Testis (tissue), 2 donors: ENCODE measurements at regions not wholly inside any gene's neighbourhood (a gene's known extent, or its start where the extent isn't known, plus 50 kb on each side); places are given as distances from the start of the nearest gene placed in this dataset.

ENCODE experiments used
- DNase-seq: peaks from one replicate; pipeline ENCODE4 v3.0.0-alpha.2; 2019
- H3K27ac ChIP-seq, 2 donors: fragments of 200-600 bp; sonication (generic); one replicate each; pipeline ENCODE4 v1.5.1; 2019
- H3K27me3 ChIP-seq: fragments of 200-600 bp; sonication (generic); one replicate; pipeline ENCODE4 v1.5.1; 2019
- H3K36me3 ChIP-seq: fragments of 200-600 bp; sonication (generic); one replicate; pipeline ENCODE4 v1.5.1; 2017; ENCODE audit warnings: low read depth; ENCODE audit errors: missing control alignments
- H3K4me1 ChIP-seq: fragments of 200-600 bp; sonication (generic); one replicate; pipeline ENCODE4 v1.5.1; 2019
- H3K4me3 ChIP-seq, 2 donors: fragments of 200-600 bp; sonication (generic); one replicate each; pipeline ENCODE4 v1.5.1; 2017 to 2019
- H3K9me3 ChIP-seq: fragments of 200-600 bp; sonication (generic); one replicate; pipeline ENCODE4 v1.5.1; 2017
- POLR2A ChIP-seq: fragments of 450-650 bp; IDR thresholded peaks from one replicate; pipeline ENCODE4 v1.6.1; 2017; ENCODE audit warnings: antibody characterized with exemption, mild to moderate bottlenecking, moderate library complexity
- WGBS, 2 donors: methylation state at CpG; one replicate each; pipeline ENCODE4 v1.1.5; 2018; 5-methylcytosine and 5-hydroxymethylcytosine counted together
- intact Hi-C: fragments of 100-400 bp; cut with DNase I; formaldehyde crosslinking; loops from one replicate; pipeline ENCODE4 v1.15.1; 2023; ENCODE audit warnings: low total_unique reads
- TF ChIP-seq, protein P1 (sequence below), 3 experiments: fragments of 450-650 bp in 2 of 3; fragments of 200-600 bp in 1 of 3; sonication (generic) in 1 of 3; IDR thresholded peaks; one replicate each; pipeline ENCODE4 v1.5.1; 2016 to 2019; ENCODE audit warnings: antibody characterized with exemption in 3 of 3, mild to moderate bottlenecking in 2 of 3, moderate library complexity in 1 of 3

DNA sequence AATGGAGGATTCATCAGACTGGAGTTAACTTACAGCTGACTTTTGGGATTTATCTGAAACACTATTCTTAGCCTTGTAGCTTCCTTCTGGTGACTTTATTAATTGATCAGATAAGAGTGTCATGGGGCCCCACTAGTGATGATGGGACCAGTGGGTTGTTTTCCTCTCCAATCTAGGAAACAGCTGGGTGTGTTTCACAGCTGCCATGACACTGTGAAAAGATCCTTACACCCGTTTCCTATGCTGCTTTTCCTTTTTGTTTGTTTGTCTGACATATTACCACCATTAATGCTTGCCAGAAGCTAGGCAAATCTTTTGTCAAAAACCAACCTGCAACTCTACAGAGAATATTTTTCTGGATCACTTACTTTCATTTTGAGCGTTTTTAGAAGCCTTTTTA, 86.2 kb downstream of the ZBTB18 start:
- Histone ChIP-seq H3K9me3 (no peaks in the 10 kb centered on the region), H3K4me3 (no peak overlapping the region), H3K36me3 (no peaks in the 10 kb centered on the region), H3K27ac (no peak overlapping the region), H3K4me1 (no peaks in the 10 kb centered on the region), H3K27me3 (no peaks in the 10 kb centered on the region)
- WGBS, 2 donors = 70 to 80% methylated on average over 2 of the region's 2 CpGs
- no peak for DNase-seq
- intact Hi-C loops = no loop called here
- TF ChIP-seq, protein P1, sequence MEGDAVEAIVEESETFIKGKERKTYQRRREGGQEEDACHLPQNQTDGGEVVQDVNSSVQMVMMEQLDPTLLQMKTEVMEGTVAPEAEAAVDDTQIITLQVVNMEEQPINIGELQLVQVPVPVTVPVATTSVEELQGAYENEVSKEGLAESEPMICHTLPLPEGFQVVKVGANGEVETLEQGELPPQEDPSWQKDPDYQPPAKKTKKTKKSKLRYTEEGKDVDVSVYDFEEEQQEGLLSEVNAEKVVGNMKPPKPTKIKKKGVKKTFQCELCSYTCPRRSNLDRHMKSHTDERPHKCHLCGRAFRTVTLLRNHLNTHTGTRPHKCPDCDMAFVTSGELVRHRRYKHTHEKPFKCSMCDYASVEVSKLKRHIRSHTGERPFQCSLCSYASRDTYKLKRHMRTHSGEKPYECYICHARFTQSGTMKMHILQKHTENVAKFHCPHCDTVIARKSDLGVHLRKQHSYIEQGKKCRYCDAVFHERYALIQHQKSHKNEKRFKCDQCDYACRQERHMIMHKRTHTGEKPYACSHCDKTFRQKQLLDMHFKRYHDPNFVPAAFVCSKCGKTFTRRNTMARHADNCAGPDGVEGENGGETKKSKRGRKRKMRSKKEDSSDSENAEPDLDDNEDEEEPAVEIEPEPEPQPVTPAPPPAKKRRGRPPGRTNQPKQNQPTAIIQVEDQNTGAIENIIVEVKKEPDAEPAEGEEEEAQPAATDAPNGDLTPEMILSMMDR (IDR thresholded peaks at IDR 0.05) = no peak
- no peak for TF ChIP-seq POLR2A

DNA sequence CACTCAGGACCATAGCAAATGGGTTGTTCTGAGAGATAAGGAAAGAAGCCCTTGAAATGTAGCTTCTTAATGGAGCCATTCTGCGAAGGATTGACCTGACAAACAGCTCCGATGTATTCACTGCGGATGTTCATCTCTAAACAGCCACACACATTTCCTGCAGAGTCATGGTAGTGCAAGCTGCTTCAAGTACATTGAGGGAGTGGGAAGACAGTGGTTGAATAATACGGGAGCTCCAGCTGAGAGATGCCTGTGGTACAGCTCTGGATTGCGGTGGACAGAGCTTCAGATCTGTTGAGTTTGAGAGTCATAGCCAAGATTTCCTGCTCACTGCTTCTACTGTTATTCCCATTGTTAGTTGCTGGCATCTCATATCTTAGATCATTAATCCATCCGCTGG, 86.6 kb downstream of the ZBTB18 start:
- no peaks in the 10 kb centered on the region for H3K9me3 ChIP-seq
- no peak for TF ChIP-seq POLR2A
- TF ChIP-seq, protein P1 (IDR thresholded peaks at IDR 0.05) = no peak
- DNase-seq = no peak
- H3K36me3 ChIP-seq = no peaks in the 10 kb centered on the region
- H3K4me3 ChIP-seq = no peak overlapping the region
- no peaks in the 10 kb centered on the region for H3K4me1 ChIP-seq
- H3K27ac ChIP-seq = no peak overlapping the region
- 80 to 96% methylated on average over 6 of the region's 6 CpGs for WGBS, 2 donors
- intact Hi-C loops = no loop called here
- H3K27me3 ChIP-seq = no peaks in the 10 kb centered on the region

DNA sequence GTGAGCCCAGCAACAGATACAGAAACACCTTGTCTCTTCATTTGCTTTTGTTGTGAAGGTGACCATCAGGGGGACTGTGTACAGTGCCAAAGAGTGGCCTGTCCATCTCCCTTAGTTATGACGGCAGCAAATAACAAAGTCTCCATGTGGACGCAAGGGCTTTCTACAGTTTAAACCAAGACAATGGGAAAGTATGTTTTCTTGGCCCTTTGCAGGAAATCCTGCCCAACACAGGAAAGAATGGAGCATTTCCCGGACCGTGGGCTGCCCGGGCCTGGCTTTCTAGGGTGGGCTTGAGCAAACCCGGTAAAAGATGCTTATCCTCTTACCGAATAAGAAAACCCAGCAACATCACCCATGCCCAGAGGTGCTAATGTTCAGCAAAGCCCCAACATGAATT, 87.3 kb downstream of the ZBTB18 start:
- Histone ChIP-seq H3K27me3 (no peaks in the 10 kb centered on the region), H3K9me3 (no peaks in the 10 kb centered on the region), H3K36me3 (no peaks in the 10 kb centered on the region), H3K4me3 (no peak overlapping the region), H3K27ac (no peak overlapping the region), H3K4me1 (no peaks in the 10 kb centered on the region)
- no peak for DNase-seq
- TF ChIP-seq, protein P1 (IDR thresholded peaks at IDR 0.05) = no peak
- no peak for TF ChIP-seq POLR2A
- WGBS, 2 donors = 75 to 90% methylated on average over 7 of the region's 7 CpGs
- intact Hi-C loops = no loop called here

DNA sequence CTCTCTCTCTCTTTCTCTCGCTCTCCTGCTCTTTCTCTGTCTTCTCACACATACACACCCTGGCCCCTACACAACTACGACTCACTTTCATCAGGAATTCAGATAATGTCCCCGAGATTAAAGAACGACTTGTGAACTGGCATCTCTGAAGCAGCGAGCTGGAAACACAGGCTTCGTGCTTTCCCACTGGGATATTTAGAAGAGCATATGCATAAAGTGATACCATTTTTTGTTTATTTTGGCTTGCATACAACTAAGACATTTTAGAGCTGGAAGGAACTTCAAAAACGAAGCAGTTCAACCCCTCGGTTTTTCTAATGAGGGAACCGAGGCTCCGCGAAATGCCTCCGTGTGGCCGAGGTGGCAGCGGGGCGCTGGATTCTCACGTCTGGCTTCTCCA, 88.6 kb downstream of the ZBTB18 start:
- WGBS, 2 donors = 32 to 38% methylated on average over 16 of the region's 16 CpGs
- Histone ChIP-seq H3K27ac (no peak overlapping the region), H3K4me3 (no peak overlapping the region), H3K4me1 (no peaks in the 10 kb centered on the region), H3K36me3 (no peaks in the 10 kb centered on the region), H3K9me3 (no peaks in the 10 kb centered on the region), H3K27me3 (no peaks in the 10 kb centered on the region)
- intact Hi-C loops = no loop called here
- no peak for DNase-seq
- no peak for TF ChIP-seq POLR2A
- TF ChIP-seq, protein P1 (IDR thresholded peaks at IDR 0.05) = no peak

DNA sequence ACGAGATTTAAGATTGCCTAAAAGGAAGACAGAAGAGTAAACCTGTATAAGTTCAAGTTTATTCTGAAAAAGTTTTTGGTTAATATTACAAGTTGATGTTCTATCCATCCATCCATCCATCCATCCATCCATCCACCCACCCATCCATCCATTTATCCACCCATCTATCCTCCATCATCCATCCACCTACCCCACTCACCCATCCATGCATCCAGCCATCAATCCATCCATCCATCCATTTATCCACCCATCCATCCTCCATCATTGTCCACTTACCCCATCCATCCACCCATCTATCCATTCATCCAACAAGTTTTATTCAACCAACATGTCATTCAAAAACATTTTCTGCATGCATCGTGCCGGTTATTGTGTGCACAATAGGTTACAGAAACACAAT, 89.3 kb downstream of the ZBTB18 start:
- Histone ChIP-seq H3K4me1 (no peaks in the 10 kb centered on the region), H3K36me3 (no peaks in the 10 kb centered on the region), H3K9me3 (no peaks in the 10 kb centered on the region), H3K27ac (no peak overlapping the region), H3K27me3 (no peaks in the 10 kb centered on the region), H3K4me3 (no peak overlapping the region)
- TF ChIP-seq POLR2A = no peak
- TF ChIP-seq, protein P1 (IDR thresholded peaks at IDR 0.05) = no peak
- WGBS, 2 donors = 74 to 84% methylated on average over 3 of the region's 3 CpGs
- no peak for DNase-seq
- intact Hi-C loops = no loop called here
